A549 (cell line): ENCODE measurements at regions not wholly inside any gene's neighbourhood (a gene's known extent, or its start where the extent isn't known, plus 50 kb on each side); places are given as distances from the start of the nearest gene placed in this dataset.

Experiments used
- CEBPB ChIP-seq, 2 experiments: fragments of >200 bp in 1 of 2; sonication (Bioruptor Twin) in 1 of 2; formaldehyde crosslinking in 1 of 2; IDR thresholded peaks; 2 replicates each; pipeline ENCODE4 v1.6.1; 2012 to 2016
- CHD4 ChIP-seq: fragments of 200-600 bp; sonication (generic); IDR thresholded peaks from 2 replicates; pipeline ENCODE4 v1.6.1; 2016; ENCODE audit warnings: antibody characterized with exemption, mild to moderate bottlenecking, borderline replicate concordance
- CTCF ChIP-seq: fragments of >200 bp; sonication (Bioruptor Twin); formaldehyde crosslinking; IDR thresholded peaks from 3 replicates; pipeline ENCODE4 v1.5.1; 2016
- EP300 ChIP-seq, 2 experiments: fragments of >200 bp; sonication (Bioruptor Twin); formaldehyde crosslinking; IDR thresholded peaks; 2 replicates in 1 of 2; 3 replicates in 1 of 2; pipeline ENCODE4 v1.6.1; 2016 to 2017
- JUNB ChIP-seq: fragments of >200 bp; sonication (Bioruptor Twin); formaldehyde crosslinking; IDR thresholded peaks from 2 replicates; pipeline ENCODE4 v1.6.1; 2016
- KDM1A ChIP-seq: fragments of 200-600 bp; sonication (generic); IDR thresholded peaks from 2 replicates; pipeline ENCODE4 v1.6.1; 2016; ENCODE audit warnings: low read depth, mild to moderate bottlenecking
- MAX ChIP-seq: IDR thresholded peaks from 2 replicates; pipeline ENCODE4 v1.6.1; 2012
- PBX3 ChIP-seq: IDR thresholded peaks from 2 replicates; pipeline ENCODE4 v1.6.1; 2012
- POLR2A ChIP-seq: IDR thresholded peaks from 2 replicates; pipeline ENCODE4 v1.6.1; 2012; ENCODE audit warnings: mild to moderate bottlenecking, low read length
- POLR2AphosphoS2 ChIP-seq: conservative IDR thresholded peaks from 2 replicates; pipeline ENCODE4 v1.6.1; 2012; ENCODE audit warnings: low read length, improper control_type of control experiment, inconsistent platforms
- TP53 ChIP-seq: fragments of 250-450 bp; sonication (Bioruptor Pico); IDR thresholded peaks from 2 replicates; pipeline ENCODE4 v1.5.0; 2021; ENCODE audit warnings: mild to moderate bottlenecking, moderate library complexity
- ZFP36 ChIP-seq: fragments of 450-650 bp; IDR thresholded peaks from 2 replicates; pipeline ENCODE4 v1.6.1; 2014; ENCODE audit warnings: borderline replicate concordance; ENCODE audit not compliant: partially characterized antibody

- TF ChIP-seq TP53 (CRISPR knock-in tag) (no peak), POLR2A (no peak), CHD4 (no peak), PBX3 (no peak), EP300 (IDR thresholded peaks at IDR 0.05) (no peak), JUNB (no peak), CEBPB (IDR thresholded peaks at IDR 0.05) (no peak), KDM1A (no peak), ZFP36 (no peak), POLR2AphosphoS2 (no peak), CTCF (no peak), MAX (no peak)
Observed at GRCh38 chr12:87599459-87599858, 429.7 kb downstream of the C12orf50 start.
